GM06990 (cell line): ENCODE measurements at regions not wholly inside any gene's neighbourhood (a gene's known extent, or its start where the extent isn't known, plus 50 kb on each side); places are given as distances from the start of the nearest gene placed in this dataset.
"Not testable (repeated sequence)": the region's sequence is repeated elsewhere in the genome, so short reads cannot be mapped to it uniquely, and the experiment has no call there.

Experiments used
- DNase-seq: peaks from one replicate; pipeline ENCODE4 v3.0.0-alpha.2; 2011; ENCODE audit not compliant: insufficient read length; ENCODE audit errors: extremely low read depth
- H3K27me3 ChIP-seq: replicated peaks from 2 replicates; pipeline ENCODE4 v1.6.0; 2011; ENCODE audit warnings: low read length; ENCODE audit not compliant: control insufficient read depth, insufficient read depth
- H3K36me3 ChIP-seq: 2 replicates; pipeline ENCODE4 v1.5.1; 2011; ENCODE audit warnings: low read length; ENCODE audit not compliant: control insufficient read depth, insufficient read depth
- H3K4me3 ChIP-seq: replicated peaks from 2 replicates; pipeline ENCODE4 v1.5.1; 2011; ENCODE audit warnings: low read depth, mild to moderate bottlenecking, control low read depth, low read length
- TF ChIP-seq, protein P1 (sequence below): IDR thresholded peaks from 2 replicates; pipeline ENCODE4 v1.5.1; 2011; ENCODE audit warnings: low read length, control low read depth, mild to moderate bottlenecking, inconsistent platforms; ENCODE audit not compliant: insufficient read depth, poor library complexity, severe bottlenecking

DNA sequence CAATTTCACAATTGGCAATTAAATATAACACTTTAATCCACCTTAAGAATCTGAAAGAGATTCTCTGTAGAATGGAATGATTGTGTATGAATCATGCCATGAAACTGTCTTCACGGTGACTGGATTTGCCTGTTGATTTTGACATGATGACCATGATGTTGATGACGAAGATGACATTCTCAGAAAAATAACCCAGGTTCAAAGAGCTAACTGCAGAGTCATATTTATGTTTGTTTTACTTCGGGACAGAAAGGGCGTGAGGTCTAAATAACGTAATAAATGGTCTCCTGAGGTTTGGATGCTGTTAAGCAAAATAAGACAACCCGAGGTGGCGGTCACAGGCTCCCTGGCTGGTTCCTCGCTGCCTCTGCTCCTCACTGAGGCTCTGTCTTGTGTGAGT is 532.0 kb downstream of the TMEM121 start:
- H3K4me3 ChIP-seq: no peak overlapping the region
- H3K36me3 ChIP-seq: no peaks in the 10 kb centered on the region
- TF ChIP-seq, protein P1, sequence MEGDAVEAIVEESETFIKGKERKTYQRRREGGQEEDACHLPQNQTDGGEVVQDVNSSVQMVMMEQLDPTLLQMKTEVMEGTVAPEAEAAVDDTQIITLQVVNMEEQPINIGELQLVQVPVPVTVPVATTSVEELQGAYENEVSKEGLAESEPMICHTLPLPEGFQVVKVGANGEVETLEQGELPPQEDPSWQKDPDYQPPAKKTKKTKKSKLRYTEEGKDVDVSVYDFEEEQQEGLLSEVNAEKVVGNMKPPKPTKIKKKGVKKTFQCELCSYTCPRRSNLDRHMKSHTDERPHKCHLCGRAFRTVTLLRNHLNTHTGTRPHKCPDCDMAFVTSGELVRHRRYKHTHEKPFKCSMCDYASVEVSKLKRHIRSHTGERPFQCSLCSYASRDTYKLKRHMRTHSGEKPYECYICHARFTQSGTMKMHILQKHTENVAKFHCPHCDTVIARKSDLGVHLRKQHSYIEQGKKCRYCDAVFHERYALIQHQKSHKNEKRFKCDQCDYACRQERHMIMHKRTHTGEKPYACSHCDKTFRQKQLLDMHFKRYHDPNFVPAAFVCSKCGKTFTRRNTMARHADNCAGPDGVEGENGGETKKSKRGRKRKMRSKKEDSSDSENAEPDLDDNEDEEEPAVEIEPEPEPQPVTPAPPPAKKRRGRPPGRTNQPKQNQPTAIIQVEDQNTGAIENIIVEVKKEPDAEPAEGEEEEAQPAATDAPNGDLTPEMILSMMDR: no peak
- H3K27me3 ChIP-seq: no peaks in the 10 kb centered on the region; the same call in 1 of the 2 replicates
- no peak for DNase-seq

DNA sequence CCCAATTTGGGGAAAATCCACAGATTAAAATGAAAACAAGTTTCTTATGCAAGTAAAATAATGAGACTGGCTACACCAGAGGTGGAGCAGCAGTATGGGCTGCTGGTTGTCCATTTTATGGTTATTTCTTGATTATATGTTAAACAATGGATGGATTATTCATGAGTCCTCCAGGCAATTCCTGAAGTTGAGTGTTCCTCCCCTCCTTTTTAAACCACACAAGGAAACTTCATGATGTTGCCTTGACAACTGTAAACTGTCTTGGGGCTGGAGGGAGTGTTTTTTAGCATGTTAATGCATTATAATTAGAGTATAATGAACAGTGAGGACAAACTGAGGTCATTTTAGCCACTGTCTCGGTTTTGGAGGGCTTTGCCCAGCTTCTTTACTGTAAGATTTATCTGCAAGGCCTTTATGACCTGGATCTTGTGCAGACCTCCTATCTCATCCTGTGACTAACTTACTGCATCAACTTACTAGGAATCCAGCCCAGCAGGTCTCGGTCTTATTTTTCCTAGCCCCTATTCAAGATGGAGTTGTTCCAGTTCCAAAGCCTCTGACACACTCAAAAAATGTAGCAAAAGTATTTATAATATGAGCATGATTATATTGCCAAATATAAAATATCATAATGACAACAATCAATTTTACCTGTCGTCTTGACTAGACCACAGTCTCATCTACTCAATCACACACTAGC is 534.0 kb downstream of the TMEM121 start:
- TF ChIP-seq, protein P1: no peak
- Histone ChIP-seq H3K27me3 (no peaks in the 10 kb centered on the region; the same call in 1 of the 2 replicates), H3K36me3 (no peaks in the 10 kb centered on the region), H3K4me3 (no peak overlapping the region)
- DNase-seq: no peak

DNA sequence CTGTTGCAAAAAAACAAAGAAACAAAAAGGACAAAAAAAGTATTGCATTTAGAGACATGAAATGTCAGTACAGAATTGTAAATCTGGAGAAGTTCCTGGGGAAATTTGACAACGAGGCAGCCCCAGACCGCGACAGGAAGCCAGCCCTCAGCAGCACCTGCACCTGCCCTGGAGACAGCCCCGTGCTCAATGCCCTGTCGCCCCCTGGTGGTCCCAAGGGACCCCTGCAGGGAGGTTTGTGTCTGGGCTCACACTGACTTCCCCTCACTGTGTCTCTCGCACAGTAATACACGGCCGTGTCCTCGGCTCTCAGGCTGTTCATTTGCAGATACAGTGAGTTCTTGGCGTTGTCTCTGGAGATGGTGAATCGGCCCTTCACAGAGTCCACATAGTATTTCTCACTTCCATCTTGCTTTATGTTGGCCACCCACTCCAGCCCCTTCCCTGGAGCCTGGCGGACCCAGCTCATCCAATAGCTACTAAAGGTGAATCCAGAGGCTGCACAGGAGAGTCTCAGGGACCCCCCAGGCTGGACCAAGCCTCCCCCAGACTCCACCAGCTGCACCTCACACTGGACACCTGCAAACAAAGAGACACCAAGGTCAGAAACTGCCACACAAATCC is 535.6 kb downstream of the TMEM121 start:
- H3K4me3 ChIP-seq, H3K27me3 ChIP-seq, H3K36me3 ChIP-seq: not testable (repeated sequence)
- TF ChIP-seq, protein P1: peak; percentile 46
- DNase-seq: peak; percentile 17

DNA sequence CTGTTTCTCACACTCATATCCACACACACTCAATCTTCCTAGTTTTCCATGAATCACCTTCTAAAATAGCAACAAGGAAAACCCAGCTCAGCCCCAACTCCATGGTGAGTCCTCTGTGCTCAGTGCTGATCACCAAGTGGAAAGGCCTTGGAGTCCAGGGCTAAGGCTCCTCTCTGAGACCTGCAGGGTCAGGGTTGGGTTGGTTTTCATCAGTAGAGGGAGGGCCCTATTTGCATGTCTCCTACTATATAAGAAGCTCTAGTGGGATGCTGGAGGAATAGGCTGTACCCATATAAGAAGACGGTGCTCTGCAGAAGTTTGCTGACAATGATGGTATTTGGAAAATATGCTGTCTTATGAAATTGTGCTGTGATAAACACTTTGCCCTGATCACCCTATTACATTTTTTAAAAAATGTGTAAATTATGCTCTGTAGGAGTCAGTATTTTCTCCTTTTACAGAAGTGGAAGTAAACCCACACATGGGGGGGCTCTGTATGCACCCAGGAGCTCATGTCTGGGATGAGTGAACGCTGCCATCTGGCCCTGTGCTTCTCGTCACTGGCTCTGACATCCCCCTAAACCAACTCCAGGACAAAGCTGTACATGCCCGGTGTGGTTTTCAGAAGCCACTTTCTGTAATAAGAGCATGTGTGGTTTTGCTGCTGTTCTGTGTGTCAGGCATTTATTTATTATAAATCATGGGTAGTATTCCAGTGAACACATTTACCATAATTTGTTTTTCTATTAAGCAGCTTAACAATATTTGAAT is 536.3 kb downstream of the TMEM121 start:
- TF ChIP-seq, protein P1: no peak
- H3K27me3 ChIP-seq: no peaks in the 10 kb centered on the region; the same call in 1 of the 2 replicates

DNA sequence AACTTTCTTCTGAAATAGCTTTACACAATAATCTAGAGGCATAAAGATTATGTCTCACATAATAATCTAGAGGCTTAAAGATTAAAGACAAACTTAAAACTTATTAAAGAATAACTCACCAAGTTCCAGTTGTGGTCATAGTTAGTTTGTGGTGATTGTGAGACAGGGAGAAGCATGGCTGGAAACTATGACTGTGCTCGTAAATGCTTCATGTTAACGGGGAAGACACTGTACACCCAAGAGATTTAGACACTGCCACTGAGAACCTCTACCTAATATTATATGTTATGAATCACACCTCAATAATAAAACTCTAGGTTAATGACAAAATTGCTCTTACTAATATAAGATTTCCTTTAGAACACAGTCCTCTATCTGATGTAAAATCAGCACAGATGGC is 541.6 kb downstream of the TMEM121 start:
- Histone ChIP-seq H3K27me3 (no peaks in the 10 kb centered on the region), H3K36me3 (no peaks in the 10 kb centered on the region), H3K4me3 (no peak overlapping the region)
- DNase-seq: no peak
- TF ChIP-seq, protein P1: no peak

More for the DNA sequence above, 536.3 kb downstream of the TMEM121 start:
- no peak for DNase-seq
- H3K4me3 ChIP-seq: no peak overlapping the region
- no peaks in the 10 kb centered on the region for H3K36me3 ChIP-seq
